NOMO-1 treated with DMSO at 0.1 percent for 48 hours (cell line): ENCODE measurements at regions not wholly inside any gene's neighbourhood (a gene's known extent, or its start where the extent isn't known, plus 50 kb on each side); places are given as distances from the start of the nearest gene placed in this dataset.

Experiments used
- DNase-seq: peaks from one replicate; lab custom pipeline; 2025; ENCODE audit not compliant: unreplicated experiment; lab: John Stamatoyannopoulos, UW

DNA sequence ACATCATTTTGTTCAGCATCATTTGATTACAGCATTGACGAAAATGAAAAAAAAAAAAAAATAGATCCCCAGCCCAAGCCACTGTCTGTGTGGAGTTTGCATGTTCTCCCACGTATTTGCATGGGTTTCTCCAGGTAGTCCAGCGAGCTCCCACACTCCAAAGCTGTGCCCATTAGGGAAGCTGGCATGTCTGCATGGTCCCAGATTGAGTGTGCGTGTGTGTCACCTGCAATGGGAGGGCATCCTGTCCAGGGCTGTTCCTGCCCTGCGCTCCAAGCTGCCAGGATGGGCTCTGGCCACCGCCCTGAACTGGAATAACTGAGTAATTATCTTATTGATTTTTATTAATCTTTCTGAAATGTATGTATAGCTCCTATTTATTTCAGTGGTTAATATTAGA is 88.6 kb downstream of the KLF12 start:
- DNase-seq = no peak

- DNase-seq = no peak
These were observed 91.0 kb downstream of the KLF12 start for GRCh38 chr13:74043237-74043636.

- DNase-seq = no peak
These were observed 94.0 kb downstream of the KLF12 start for GRCh38 chr13:74040200-74040599.

GRCh38 chr13:74039667-74040066 is 94.5 kb downstream of the KLF12 start:
- DNase-seq = no peak

- no peak for DNase-seq
These were observed 95.0 kb downstream of the KLF12 start for GRCh38 chr13:74039154-74039553.

DNA sequence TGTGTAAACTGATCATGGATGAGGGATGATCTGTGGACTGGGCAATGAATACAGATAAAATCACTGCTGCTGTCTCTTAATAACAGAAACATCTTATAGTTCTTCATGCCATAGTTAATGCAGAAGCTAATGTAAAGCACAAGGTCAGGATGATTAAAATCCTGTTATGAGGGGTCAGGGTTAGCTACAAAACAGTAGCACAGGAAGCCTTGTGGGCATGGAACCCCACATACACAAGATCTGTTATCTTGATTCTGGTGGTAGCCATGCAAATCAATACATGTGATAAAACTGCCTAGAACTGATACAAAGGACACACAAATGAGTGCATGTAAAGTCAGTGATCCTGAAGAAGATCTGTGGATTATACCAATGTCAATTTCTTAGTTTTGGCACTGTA is 96.4 kb downstream of the KLF12 start:
- no peak for DNase-seq

- no peak for DNase-seq
These were observed 97.8 kb downstream of the KLF12 start for GRCh38 chr13:74036373-74036772.

DNA sequence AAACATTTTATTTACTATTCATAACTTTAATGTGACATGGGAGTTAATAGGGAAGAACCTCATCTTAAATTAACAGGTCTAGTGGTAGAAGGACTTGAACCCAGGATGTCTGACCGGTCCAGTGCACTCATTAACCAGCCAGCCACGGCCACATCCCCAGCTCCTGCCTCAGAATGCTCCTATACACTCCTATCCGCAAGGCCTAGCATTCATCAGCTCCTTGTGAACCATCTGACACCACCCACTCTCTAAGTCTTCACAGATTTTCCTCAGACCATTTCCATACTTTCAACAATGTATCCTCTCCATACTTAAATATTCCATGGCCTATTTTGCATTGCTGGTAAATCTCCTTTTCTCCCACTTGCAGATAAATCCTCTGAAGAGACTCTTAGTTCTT is 98.3 kb downstream of the KLF12 start:
- no peak for DNase-seq

DNA sequence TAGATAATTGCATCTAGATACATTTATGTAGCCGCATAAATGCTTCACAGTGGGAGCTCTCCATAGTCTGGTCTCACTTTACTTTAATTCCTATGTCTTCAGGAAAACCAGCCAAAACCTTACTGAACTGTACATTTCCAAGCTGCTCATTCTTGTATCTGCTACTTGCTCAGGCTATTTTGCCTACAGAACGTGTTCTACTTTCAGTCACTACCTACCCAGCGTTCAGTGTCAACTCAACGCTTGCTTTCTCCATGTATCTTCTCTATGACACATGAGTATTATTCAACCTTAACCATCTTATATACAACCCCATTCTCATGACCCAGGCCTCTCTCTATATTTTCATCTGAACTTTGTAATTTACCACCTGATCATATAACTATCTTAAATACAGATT is 101.9 kb downstream of the KLF12 start:
- no peak for DNase-seq

DNA sequence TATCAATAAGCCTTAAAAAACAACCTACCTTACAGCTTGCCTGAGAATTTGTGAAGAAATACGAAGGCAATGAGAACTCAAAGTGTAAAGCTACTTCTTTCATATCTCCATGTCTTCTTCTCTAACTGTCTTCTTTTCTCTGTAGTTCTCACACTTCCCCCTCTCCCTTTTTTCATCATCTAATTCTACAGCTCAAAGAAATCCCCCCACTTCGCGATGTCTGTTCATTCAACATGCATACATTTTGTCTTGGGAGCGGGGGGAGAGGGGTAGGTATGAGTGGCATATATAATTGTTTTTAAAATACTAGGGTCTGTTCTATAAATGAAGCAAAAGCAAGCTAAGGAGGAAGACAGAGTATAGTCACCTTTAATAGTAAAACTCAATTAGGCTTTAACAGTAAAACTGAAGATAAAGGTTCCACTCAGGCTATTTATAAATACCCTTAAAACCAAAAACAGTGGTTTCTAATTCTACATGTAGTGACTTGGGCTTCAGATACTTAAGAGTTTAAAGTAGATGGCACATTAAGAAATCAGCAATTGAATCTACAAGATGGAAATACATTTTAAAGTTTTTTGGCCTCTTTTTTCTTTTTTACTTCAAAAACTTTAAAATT is 106.9 kb downstream of the KLF12 start:
- no peak for DNase-seq

DNA sequence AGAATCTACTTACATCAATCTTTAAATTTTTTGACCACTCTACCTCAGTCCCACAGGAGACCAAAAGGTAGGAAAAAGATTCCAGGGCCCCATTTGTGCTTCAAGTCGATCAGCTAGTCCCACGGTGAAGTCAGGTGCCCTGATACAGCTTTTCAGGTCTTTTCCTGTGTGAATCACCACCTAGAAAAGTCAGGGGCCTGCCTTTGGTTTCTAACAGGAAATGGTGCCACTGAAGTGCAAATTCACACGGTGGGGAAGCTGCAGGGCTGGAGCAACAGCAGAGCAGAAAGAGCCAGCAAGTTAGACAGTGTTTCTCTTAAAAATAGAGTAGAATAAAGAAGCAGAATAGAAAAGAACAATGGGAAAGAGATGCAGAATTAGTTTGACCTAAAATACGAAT is 107.5 kb downstream of the KLF12 start:
- no peak for DNase-seq

DNA sequence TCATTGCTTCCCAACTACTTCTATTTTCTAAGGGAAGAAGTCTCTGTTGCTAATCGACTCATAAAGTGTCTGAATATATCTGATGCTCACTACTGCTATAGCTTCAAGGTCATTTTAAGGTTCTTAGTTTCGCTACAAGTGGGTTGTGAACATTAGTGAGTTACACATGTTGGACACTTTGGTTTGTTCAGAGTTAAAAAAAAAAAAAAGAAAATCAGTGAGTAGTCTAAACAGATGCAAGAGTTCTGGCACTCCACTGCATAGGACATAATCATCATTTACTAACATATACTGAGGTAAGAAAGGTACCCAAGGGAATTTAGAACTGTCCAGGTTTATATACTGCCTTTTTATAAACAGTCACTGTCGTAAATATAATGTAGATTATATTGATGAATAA is 108.8 kb downstream of the KLF12 start:
- no peak for DNase-seq

DNA sequence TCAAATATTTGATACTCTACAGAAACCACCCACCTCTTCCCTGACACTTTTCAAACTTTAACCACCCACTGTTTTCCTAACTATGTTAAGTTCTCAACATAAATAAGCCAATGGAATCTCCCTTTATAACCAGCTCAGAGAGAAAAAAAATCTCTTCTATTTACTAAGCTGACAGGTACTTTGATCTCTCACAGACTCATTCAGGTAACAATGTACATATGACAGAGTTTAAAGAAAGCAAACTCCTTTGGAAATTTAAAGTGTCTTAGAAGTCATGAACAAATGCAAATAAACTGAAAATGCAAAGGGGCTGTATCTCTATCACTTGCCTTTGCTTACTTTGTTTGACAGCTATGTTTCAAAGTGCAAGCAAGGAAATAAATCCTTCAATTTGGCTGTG is 109.3 kb downstream of the KLF12 start:
- no peak for DNase-seq

GRCh38 chr13:74024314-74024713 is 109.9 kb downstream of the KLF12 start:
- DNase-seq = no peak

DNA sequence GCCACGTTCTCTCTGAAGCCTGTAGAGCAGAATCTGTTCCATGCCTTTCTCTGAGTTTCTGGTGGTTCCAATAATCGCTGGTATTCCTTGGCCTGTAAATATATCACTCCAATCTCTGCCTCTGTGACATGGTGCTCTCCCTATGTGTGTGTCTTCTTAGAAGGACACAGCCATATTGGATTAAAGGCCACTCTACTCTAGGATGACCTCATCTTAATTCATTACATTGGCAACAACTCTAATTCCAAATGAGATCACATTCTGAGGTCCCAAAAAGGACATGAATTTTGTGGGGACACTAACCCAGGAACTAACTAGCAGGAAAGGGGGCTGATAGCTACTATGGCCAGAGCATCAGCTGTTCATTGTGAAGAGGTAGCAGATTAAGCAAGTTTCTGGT is 110.7 kb downstream of the KLF12 start:
- DNase-seq = no peak

GRCh38 chr13:74021505-74021904 is 112.7 kb downstream of the KLF12 start:
- DNase-seq = no peak

- DNase-seq = no peak
These were observed 116.2 kb downstream of the KLF12 start for GRCh38 chr13:74018062-74018431.

DNA sequence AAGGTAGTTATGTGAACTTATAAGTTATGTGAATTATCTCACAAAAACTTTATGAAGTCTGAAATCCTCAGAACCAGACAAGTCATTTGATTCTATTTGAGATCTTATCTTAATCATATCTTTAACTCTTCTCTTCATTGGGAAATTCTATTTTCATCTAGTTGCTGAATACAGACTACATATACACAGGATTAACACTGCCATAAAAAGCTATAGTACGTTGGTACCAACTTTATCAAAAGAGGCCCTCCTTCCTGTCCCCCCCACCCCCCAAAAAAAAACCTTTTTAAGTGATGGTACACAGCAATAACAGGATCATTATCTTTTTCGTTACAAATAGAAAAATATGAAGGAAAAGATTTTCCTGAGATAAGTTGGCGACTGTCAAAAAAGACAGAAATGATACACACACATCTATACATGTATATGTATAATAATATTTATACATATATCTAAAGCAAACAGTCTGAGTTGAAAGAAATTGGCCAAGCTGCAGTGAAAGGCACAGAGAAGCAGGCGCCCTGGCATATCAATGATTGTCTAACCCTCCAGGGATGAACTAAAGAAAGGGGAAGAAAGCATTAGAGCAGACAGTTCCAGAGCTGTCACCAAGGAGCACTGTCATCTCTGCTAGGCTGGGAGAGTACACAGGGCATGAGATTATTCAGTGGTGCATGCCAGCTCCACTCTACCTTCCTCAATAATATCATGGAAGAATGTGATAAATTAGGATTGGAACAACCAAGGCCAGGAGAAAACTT is 116.7 kb downstream of the KLF12 start:
- DNase-seq = no peak

DNA sequence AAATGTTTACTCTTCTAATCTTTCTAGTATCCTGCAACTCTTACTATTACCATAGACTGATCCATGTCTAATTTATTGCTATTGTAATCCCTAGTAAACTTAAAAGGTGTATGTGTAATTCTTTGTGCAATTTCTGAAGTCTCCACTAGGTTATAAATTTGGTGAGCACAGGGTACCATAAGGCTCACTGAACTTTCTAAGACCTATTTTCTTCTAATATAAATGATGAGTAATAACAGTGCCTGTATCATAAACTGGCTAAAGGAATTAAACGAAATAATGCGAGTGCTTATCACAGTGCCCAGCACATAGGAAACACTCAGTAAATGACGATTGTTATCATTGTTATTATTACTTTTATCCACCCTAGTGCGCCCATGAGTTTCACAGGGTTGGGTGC is 119.1 kb downstream of the KLF12 start:
- no peak for DNase-seq

DNA sequence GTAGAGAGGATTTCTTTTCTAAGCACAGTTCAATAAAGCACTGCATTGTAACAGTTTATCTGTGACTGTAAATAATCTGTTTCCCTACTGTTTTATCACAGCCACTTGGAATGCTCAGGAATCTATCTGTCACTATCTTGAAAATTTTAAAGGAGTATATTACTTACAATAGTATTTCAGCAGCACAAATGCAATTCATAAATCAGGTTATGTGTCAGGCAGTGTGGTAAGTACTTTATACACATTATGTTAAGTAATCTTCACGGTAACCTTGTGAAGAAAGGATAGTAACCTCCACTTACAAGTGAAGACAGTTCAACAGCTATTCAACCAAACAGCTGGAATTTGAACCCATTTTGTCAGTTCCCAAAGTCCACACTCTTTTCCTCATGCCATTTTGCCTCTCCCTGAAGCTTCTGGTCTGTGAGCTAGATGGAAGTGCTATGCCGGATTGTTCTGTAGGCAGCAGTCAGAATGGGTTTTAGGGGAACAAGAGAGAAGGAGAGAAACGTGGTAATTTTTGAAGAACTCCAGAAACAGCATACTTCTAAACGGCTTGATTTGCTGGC is 125.0 kb downstream of the KLF12 start:
- DNase-seq = no peak

GRCh38 chr13:74006666-74007065 is 127.5 kb downstream of the KLF12 start:
- DNase-seq = no peak

GRCh38 chr13:74005320-74006157 is 128.7 kb downstream of the KLF12 start:
- no peak for DNase-seq
